CD4-positive, alpha-beta T cell treated with Interleukin-21 for 1 hour (primary cell): ENCODE measurements at regions not wholly inside any gene's neighbourhood (a gene's known extent, or its start where the extent isn't known, plus 50 kb on each side); places are given as distances from the start of the nearest gene placed in this dataset.

Experiments
- DNase-seq: peaks from one replicate; pipeline ENCODE4 v3.0.0-alpha.2; 2020

- DNase-seq: no peak
These were observed 720.7 kb downstream of the OLFM4 start for GRCh38 chr13:53749306-53749705.

GRCh38 chr13:53759016-53759415, 730.4 kb downstream of the OLFM4 start:
- no peak for DNase-seq

DNA sequence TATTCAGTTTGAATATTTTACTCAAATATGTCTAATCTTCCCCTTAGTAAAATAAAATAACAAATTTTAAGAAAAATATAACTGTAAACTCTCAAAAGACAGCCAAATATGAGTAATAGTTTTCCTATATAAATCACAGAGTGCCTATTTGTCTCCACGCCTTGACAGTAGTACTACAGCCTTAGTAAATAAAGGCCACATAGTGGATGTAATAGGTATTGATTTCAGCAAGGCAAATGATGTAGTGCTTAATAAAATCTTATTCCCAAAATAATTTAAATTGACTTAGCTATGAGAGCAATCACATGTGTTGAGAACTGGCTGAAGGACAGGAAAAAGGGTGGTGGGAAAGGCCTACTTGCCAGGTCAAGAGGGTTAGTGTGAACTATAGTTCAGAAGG, 747.2 kb downstream of the OLFM4 start:
- DNase-seq: no peak

DNA sequence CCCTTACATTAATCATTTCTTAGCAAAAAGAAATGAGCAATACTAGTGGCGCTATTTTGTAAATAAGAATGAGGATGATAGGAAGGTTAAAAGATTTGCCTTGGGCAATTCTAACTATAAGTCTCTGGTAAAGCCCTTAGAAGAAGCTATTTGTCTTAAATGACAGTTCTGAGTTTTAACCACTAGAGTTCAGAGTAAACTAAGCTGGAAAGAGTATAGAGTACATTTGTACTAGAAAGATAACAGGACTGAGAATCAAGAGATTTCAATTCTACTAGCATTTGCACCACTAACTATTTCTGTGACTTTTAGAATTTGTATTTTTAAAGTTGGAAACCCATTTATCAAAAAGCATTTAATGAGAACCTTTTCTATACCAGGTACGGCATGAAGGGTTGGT, 750.3 kb downstream of the OLFM4 start:
- DNase-seq: no peak

- DNase-seq: no peak
These were observed 753.3 kb downstream of the OLFM4 start for GRCh38 chr13:53781941-53782340.

DNA sequence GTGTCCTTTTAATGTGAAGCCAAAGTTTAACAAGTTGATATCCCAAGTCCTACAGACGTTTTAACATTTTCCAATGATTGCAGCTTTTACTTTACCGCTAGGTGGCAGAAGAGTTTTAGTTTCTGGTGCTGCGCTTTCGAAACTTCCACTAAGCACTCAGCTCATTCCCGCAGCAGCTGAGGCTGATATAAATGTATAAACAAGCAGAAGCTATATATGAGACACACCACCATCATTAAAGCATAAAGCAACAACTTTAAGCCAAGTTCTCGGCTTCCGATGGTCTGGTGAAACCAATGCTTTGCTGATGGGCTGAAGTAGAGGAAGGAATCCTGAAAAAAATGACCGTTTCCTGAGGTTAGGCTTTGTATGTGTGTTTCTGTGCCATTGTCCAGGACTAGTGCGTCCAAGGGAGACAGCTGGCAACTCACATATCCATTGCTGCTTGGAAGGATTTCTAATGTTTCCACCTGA, 753.9 kb downstream of the OLFM4 start:
- DNase-seq: no peak

DNA sequence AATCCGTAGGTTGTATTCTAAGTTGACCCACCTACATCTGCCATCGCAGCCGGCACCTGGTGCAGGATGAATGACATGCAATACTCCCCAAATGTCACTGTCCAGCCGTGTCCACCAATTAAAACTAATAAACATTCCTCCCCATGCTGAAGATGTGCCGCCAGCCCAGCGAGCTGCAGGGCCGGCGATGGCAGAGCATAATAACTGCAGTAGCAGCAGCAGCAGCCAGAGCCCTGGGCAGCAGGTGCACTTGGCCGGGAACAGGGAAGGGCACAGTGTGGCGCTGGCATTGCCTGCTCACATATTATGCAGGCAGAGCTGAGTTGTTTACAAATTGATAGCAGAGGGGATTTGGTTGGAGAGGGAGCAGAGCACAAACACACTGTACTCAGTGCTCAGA, 754.9 kb downstream of the OLFM4 start:
- no peak for DNase-seq

DNA sequence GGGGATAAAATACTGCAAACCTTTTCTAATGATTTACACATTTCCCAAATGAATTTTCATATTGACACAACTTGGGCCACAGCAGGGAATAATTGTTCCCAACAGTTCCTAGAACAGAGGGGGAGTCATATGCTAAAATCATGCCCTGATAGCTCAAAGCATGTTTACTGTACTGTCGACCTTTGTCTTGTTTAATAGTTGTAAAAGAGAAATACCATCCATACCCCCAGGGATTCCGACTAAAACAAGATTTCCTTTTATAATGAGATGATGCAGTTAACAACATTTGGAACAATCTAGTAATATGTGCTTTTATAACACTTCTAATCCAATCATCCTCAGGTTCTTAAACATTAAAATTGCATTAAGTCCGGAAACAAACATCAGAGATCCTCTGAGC, 759.7 kb downstream of the OLFM4 start:
- no peak for DNase-seq

GRCh38 chr13:53800011-53800410, 771.4 kb downstream of the OLFM4 start:
- no peak for DNase-seq

GRCh38 chr13:53807251-53807834, 778.7 kb downstream of the OLFM4 start:
- DNase-seq: no peak

DNA sequence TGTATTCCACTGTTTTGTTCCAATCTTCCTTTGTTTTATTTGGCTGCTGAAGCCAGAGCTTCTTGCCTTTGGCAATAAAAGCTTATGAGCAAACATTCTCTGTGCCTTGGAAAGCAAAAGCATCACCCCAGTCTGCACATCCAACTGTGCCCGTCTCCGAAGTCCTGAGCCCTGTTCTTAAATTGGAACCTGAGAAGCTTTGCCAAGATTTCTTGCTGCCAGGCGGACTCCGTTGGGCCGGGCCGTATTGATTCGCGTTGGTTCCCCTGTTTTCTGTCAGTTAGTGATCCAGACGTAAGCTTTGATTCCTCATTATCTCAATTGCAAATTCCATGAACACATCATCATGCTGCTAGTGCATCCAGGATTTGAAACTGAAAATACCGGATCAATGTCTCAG, 793.0 kb downstream of the OLFM4 start:
- DNase-seq: no peak

- DNase-seq: no peak
These were observed 793.5 kb downstream of the OLFM4 start for GRCh38 chr13:53822136-53822535.

GRCh38 chr13:53839461-53839860, 810.8 kb downstream of the OLFM4 start:
- no peak for DNase-seq

GRCh38 chr13:53844473-53845146, 816.0 kb downstream of the OLFM4 start:
- no peak for DNase-seq

DNA sequence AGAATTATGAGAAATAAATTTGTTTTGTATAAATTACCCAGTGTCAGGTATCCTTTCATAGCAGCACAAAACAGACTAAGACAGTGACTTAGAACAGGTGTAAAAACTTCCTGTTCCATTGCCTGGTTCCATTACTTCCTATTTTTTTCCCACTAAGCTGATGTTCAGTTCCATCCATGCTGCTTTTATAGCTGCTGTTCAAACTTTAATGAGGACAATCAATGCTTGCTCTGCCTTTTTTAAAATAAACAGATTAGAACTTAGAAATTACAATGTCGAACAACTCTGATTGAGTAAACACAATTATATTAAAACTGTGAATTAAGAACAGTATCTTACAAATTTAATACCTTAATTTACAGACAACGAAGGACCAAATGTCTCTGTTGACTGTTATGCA, 818.9 kb downstream of the OLFM4 start:
- DNase-seq: no peak

DNA sequence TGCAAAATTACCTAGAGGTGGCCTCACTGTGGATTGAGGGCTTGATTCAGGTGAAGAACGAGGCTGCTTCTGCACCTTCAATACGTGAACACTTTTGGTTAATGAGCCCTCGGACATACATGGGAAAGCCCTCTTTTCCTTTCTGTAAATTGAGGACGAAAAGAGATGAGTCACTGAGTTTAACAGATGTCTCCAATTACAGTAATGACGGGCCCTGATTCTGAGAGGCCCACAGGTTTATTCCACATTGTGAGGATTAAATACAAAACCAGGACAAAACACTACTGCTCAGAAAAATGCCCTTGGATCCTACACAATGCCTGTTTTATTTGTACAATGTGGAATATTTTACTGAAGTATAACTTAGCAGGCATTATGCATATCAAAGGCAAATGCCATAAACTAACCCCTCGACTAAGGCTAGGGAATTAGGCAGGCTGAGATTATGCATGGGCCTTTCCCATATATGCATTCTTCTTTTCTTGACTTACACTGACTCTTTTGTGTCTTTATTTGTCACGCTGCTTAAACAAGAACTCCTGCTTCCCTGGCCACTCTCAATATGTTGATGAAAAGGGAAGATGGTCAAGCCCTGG, 819.9 kb downstream of the OLFM4 start:
- no peak for DNase-seq

DNA sequence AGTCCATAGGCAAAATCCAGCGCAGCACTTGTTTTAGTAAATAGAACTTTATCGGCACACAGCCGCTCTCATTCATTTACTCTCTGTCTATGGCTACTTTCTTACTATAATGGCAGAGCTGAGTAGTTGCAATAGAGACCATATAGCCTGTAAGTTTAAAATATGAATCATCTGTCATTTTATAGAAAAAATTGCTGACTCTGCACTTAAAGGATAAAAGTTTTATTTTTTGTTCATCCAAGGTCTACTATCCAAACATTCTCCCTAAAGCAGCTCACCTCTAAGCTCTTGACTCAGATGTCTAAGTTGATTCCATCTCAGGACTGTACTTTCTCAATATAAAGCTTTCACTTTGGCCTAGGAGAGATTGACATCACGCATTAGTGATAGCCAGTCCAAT, 825.7 kb downstream of the OLFM4 start:
- DNase-seq: no peak

DNA sequence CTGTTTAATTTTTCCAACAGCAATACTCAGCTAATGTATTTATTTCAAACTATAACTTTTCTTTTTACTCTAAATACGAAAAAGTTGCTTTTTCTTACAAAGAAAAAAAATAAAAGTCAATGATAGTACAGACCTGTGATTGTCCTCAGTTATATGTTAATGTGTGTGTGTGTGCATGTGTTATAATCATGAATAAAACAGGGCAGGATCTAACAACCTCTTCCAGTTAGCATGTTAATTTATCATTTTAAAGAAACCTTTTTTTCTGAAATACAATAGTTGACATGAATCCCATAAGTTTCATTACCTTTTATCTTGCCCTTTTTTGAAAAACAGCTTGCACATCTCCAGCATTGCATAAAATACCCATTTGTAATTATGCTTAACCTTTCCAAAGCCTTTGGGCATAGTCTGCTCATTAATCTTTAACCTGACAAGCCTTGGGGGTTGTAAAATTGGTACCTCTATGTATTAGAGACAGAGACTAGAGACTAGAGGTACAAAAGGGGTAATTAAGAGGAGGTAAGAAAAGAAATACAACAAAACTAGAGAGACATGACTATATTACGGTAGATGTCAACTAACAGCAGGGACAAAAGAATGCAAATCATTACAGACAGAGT, 828.1 kb downstream of the OLFM4 start:
- DNase-seq: no peak

DNA sequence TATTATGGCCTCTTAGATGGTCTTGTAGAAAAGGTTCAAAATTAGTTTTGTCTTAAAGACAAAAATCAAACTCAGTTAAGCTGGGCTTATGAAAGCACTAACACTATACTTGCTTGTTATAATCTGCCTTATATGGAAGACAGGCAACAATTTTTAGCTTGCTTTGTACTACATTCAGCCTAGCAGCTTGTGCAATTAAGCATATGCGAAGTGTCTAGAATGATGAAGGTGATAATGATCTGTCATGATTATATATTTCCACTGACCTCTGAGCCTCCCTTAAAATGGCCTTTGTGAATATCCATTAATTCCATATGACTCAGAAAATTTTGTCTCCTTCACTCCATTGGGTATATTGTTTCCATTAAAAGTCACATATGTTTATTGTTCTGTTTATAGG, 834.9 kb downstream of the OLFM4 start:
- DNase-seq: no peak

GRCh38 chr13:53873558-53873957, 844.9 kb downstream of the OLFM4 start:
- DNase-seq: no peak

- DNase-seq: no peak
These were observed 850.2 kb downstream of the OLFM4 start for GRCh38 chr13:53878861-53879260.

- DNase-seq: no peak
These were observed 857.4 kb downstream of the OLFM4 start for GRCh38 chr13:53885997-53886396.

DNA sequence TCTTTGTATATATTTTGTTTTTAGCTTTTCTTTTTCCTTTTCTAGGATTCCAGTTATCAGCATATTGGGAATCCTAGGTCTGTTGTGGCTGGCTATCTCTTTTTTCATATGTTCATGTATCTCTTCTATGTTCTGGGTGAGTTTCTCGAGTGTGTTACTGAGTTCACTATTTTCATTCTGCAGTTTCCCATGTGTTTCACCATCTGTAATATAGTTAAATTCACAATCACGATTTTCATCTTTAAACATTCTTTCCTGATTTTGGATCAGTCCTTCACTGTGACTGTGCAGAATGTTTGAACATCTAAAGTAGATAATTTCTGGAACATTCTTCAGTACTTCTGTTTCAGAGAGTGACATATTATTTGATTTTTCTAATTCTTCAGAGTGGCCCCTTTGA, 862.1 kb downstream of the OLFM4 start:
- no peak for DNase-seq

GRCh38 chr13:53901593-53901992, 873.0 kb downstream of the OLFM4 start:
- DNase-seq: no peak
